ENCODE measurements at regions not wholly inside any gene's neighbourhood (a gene's known extent, or its start where the extent isn't known, plus 50 kb on each side); places are given as distances from the start of the nearest gene placed in this dataset.

DNA sequence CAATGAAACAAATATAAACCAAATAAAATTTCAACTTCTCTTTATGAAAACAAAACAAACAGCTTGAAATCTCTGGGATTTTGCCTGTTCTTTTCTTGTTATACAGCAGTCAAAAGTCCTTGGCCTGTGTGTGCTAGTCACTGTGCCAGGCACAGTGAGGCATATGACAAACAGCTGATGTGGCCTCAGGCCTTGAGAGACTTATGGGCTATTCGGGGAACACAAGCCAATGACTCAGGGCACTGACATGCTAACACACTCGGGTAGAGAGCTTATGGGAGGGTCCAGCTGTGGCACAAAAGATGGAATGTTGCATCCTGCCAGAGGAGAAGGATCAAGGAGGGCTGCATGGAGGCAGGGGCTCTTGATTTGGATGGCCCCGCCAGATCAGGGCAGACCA is 95.4 kb upstream of the NKX2-2 start:
- H3K27ac Mint-ChIP-seq, result no peak overlapping the region
- H3K4me1 Mint-ChIP-seq (ENCODE audit: low read depth), result no peaks in the 10 kb centered on the region
- H3K9me3 Mint-ChIP-seq (ENCODE audit: low read depth), result peaks cover 7% of the 10 kb centered on the region
- H3K36me3 Mint-ChIP-seq (ENCODE audit: insufficient read depth), result no peaks in the 10 kb centered on the region
- H3K4me3 Mint-ChIP-seq (ENCODE audit: low read depth), result no peak overlapping the region
- TF ChIP-seq, protein P1, sequence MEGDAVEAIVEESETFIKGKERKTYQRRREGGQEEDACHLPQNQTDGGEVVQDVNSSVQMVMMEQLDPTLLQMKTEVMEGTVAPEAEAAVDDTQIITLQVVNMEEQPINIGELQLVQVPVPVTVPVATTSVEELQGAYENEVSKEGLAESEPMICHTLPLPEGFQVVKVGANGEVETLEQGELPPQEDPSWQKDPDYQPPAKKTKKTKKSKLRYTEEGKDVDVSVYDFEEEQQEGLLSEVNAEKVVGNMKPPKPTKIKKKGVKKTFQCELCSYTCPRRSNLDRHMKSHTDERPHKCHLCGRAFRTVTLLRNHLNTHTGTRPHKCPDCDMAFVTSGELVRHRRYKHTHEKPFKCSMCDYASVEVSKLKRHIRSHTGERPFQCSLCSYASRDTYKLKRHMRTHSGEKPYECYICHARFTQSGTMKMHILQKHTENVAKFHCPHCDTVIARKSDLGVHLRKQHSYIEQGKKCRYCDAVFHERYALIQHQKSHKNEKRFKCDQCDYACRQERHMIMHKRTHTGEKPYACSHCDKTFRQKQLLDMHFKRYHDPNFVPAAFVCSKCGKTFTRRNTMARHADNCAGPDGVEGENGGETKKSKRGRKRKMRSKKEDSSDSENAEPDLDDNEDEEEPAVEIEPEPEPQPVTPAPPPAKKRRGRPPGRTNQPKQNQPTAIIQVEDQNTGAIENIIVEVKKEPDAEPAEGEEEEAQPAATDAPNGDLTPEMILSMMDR (IDR thresholded peaks at IDR 0.05; ENCODE audit: unreplicated experiment), result no peak
- no peak for DNase-seq (ENCODE audit: low spot score, unreplicated experiment)
- H3K27me3 Mint-ChIP-seq, result peaks cover 66% of the 10 kb centered on the region

DNA sequence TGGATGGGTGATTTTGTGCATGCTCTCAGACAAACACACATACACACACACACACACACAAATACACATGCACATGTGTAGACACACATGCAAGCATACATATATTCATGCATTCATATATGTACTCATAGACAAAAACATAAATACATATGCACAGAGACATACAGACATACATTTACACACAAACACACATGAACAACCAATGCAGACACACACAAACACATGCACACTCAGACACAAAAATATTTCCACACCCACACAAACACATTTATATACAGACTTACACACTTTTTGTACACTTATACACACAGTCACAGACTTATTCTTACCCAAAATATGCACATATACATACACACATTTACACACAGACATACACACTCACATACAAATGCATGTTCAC is 94.9 kb upstream of the NKX2-2 start:
- Mint-ChIP-seq H3K4me3 (ENCODE audit: low read depth) (no peak overlapping the region), H3K4me1 (ENCODE audit: low read depth) (no peaks in the 10 kb centered on the region), H3K36me3 (ENCODE audit: insufficient read depth) (no peaks in the 10 kb centered on the region), H3K27me3 (peaks cover 64% of the 10 kb centered on the region), H3K9me3 (ENCODE audit: low read depth) (peaks cover 7% of the 10 kb centered on the region), H3K27ac (no peak overlapping the region)
- TF ChIP-seq, protein P1 (IDR thresholded peaks at IDR 0.05; ENCODE audit: unreplicated experiment), result no peak
- DNase-seq (ENCODE audit: low spot score, unreplicated experiment), result no peak

DNA sequence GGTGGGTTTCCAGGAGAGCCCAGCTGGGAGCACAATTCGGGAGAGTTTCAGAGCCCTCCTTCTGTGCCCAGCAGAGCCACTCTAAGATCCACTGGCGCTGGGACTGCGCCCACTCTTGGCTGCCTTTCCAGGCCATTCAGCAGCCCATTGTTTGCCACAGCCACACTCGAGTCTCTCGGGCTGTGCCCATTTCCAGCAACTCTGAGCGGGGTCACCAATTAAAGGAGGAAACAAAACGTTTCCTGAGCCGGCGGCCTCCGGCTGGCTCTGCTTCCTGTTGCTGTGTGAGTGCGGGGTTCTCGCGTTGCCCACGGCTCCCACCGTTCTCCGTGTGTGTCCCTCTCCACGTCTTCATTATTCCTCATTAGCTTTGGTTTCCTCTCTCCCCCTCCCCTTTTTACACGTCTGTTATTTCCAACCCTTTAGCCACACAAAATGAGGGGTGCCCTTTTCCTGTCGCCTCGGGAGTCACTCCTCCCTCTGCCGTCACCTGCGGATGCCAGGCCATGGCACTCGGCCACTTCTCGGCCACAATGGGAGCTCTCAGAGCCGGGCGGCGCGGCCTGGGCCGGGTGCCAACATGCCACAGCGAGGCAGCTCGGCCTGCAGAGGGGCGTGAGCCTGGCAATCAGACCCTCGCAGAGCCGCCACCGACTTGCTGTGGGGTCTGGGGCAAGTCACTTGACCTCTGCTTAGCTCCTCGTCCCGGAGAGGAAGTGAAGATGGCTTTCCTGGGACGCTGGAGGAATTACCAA is 94.3 kb upstream of the NKX2-2 start:
- H3K36me3 Mint-ChIP-seq (ENCODE audit: insufficient read depth), result no peaks in the 10 kb centered on the region
- peaks cover 63% of the 10 kb centered on the region for H3K27me3 Mint-ChIP-seq
- no peaks in the 10 kb centered on the region for H3K4me1 Mint-ChIP-seq (ENCODE audit: low read depth)
- TF ChIP-seq, protein P1 (IDR thresholded peaks at IDR 0.05; ENCODE audit: unreplicated experiment), result no peak
- H3K4me3 Mint-ChIP-seq (ENCODE audit: low read depth), result no peak overlapping the region
- H3K27ac Mint-ChIP-seq, result no peak overlapping the region
- no peak for DNase-seq (ENCODE audit: low spot score, unreplicated experiment)
- peaks cover 7% of the 10 kb centered on the region for H3K9me3 Mint-ChIP-seq (ENCODE audit: low read depth)

DNA sequence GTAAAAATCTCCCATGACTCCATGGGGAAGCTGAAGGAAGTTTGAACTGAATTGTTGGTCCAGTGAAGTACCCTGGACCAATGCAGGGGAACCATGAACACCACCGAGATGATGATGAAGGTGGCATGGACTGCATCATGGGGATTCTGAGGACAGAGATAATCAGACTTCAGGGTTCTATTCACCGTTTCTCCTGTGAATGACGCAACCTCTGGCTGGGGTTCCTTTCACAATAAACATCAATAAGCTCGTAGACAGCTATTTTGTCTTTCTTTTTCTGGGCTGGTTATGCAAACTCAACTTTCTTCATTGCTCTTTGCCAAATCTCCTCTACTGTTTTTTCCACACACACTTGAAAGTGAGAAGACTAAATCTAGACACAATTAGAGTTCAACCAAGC is 87.9 kb upstream of the NKX2-2 start:
- H3K27me3 Mint-ChIP-seq, result peaks cover 32% of the 10 kb centered on the region

DNA sequence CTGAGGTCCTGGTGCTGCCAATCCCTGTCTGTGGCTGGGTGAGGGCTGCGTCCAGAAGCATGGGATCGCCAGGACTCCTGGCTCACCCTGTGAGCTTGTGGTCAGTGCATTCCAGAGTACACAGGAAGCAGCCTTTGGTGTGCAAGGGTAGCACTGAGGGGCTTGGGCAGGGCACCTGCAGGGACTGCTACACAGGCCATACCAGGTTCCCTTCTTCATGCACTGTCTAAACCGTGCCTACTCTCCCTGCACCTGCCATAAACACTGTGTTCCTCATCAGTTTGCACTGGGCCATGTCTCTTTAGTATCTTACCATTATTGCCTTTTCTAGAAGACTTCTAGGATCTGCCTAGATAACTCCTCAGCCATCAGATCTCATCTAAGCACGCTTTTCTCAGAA is 72.8 kb upstream of the NKX2-2 start:
- TF ChIP-seq, protein P1 (IDR thresholded peaks at IDR 0.05; ENCODE audit: unreplicated experiment), result no peak

More for the DNA sequence above, 87.9 kb upstream of the NKX2-2 start:
- no peak overlapping the region for H3K4me3 Mint-ChIP-seq (ENCODE audit: low read depth)
- TF ChIP-seq, protein P1 (IDR thresholded peaks at IDR 0.05; ENCODE audit: unreplicated experiment), result no peak
- no peak for DNase-seq (ENCODE audit: low spot score, unreplicated experiment)
- H3K27ac Mint-ChIP-seq, result no peak overlapping the region
- H3K4me1 Mint-ChIP-seq (ENCODE audit: low read depth), result no peaks in the 10 kb centered on the region
- H3K36me3 Mint-ChIP-seq (ENCODE audit: insufficient read depth), result no peaks in the 10 kb centered on the region
- H3K9me3 Mint-ChIP-seq (ENCODE audit: low read depth), result peaks cover 19% of the 10 kb centered on the region

More for the DNA sequence above, 72.8 kb upstream of the NKX2-2 start:
- Mint-ChIP-seq H3K9me3 (ENCODE audit: low read depth) (no peaks in the 10 kb centered on the region), H3K36me3 (ENCODE audit: insufficient read depth) (no peaks in the 10 kb centered on the region), H3K4me3 (ENCODE audit: low read depth) (no peak overlapping the region), H3K27ac (no peak overlapping the region), H3K4me1 (ENCODE audit: low read depth) (no peaks in the 10 kb centered on the region), H3K27me3 (peaks cover 40% of the 10 kb centered on the region)
- no peak for DNase-seq (ENCODE audit: low spot score, unreplicated experiment)

Data from progenitor cell of endocrine pancreas (in vitro differentiated cells).